ENCODE measurements at regions not wholly inside any gene's neighbourhood (a gene's known extent, or its start where the extent isn't known, plus 50 kb on each side); places are given as distances from the start of the nearest gene placed in this dataset.

GRCh38 chr12:19945559-19946435 is 422.5 kb upstream of the PDE3A start:
- H3K27me3 ChIP-seq (ENCODE audit: insufficient read depth, low read length, poor library complexity, severe bottlenecking), result no peaks in the 10 kb centered on the region
- no peak overlapping the region for H2AFZ ChIP-seq (ENCODE audit: low read length)
- H3K4me2 ChIP-seq (ENCODE audit: low read depth, low read length, poor library complexity, severe bottlenecking), result no peak overlapping the region
- TF ChIP-seq CTCF (conservative IDR thresholded peaks at IDR 0.05; ENCODE audit: low read length) (no peak), EZH2phosphoT487 (IDR thresholded peaks at IDR 0.05; ENCODE audit: borderline replicate concordance) (no peak)
- H3F3A ChIP-seq (ENCODE audit: low read depth), result no peaks in the 10 kb centered on the region
- peaks cover 7% of the 10 kb centered on the region; the same call in 1 of the 2 replicates for H3K9me3 ChIP-seq (ENCODE audit: insufficient read depth, low read depth, low read length)
- H3K4me1 ChIP-seq (ENCODE audit: insufficient read depth, low read length, poor library complexity, severe bottlenecking), result no peaks in the 10 kb centered on the region
- H3K36me3 ChIP-seq (ENCODE audit: insufficient read depth, low read length), result no peaks in the 10 kb centered on the region
- H3K4me3 ChIP-seq (ENCODE audit: low read length, poor library complexity, severe bottlenecking), result no peak overlapping the region
- no peak overlapping the region for H3K9ac ChIP-seq (ENCODE audit: low read depth, low read length, poor library complexity, severe bottlenecking)
- H3K79me2 ChIP-seq (ENCODE audit: insufficient read depth, low read length), result no peaks in the 10 kb centered on the region
- no peaks in the 10 kb centered on the region for H3K9me2 ChIP-seq (replicated peaks; ENCODE audit: low read depth, low read length)
- H4K20me1 ChIP-seq (ENCODE audit: insufficient read depth, low read length, poor library complexity, severe bottlenecking), result no peaks in the 10 kb centered on the region

GRCh38 chr12:19946550-19946949 is 421.8 kb upstream of the PDE3A start:
- no peaks in the 10 kb centered on the region for H3F3A ChIP-seq (ENCODE audit: low read depth)
- H3K4me2 ChIP-seq (ENCODE audit: low read depth, low read length, poor library complexity, severe bottlenecking), result no peak overlapping the region
- no peaks in the 10 kb centered on the region for H3K79me2 ChIP-seq (ENCODE audit: insufficient read depth, low read length)
- H3K36me3 ChIP-seq (ENCODE audit: insufficient read depth, low read length), result no peaks in the 10 kb centered on the region
- no peak overlapping the region for H3K4me3 ChIP-seq (ENCODE audit: low read length, poor library complexity, severe bottlenecking)
- no peaks in the 10 kb centered on the region for H4K20me1 ChIP-seq (ENCODE audit: insufficient read depth, low read length, poor library complexity, severe bottlenecking)
- TF ChIP-seq CTCF (conservative IDR thresholded peaks at IDR 0.05; ENCODE audit: low read length), result no peak
- TF ChIP-seq EZH2phosphoT487 (IDR thresholded peaks at IDR 0.05; ENCODE audit: borderline replicate concordance), result no peak
- no peaks in the 10 kb centered on the region for H3K9me2 ChIP-seq (replicated peaks; ENCODE audit: low read depth, low read length)
- H2AFZ ChIP-seq (ENCODE audit: low read length), result no peak overlapping the region
- no peaks in the 10 kb centered on the region for H3K27me3 ChIP-seq (ENCODE audit: insufficient read depth, low read length, poor library complexity, severe bottlenecking)
- no peak overlapping the region for H3K9ac ChIP-seq (ENCODE audit: low read depth, low read length, poor library complexity, severe bottlenecking)
- H3K4me1 ChIP-seq (ENCODE audit: insufficient read depth, low read length, poor library complexity, severe bottlenecking), result no peaks in the 10 kb centered on the region
- peaks cover 7% of the 10 kb centered on the region; the same call in 1 of the 2 replicates for H3K9me3 ChIP-seq (ENCODE audit: insufficient read depth, low read depth, low read length)

- H3K4me2 ChIP-seq (ENCODE audit: low read depth, low read length, poor library complexity, severe bottlenecking), result no peak overlapping the region
These were observed 421.0 kb upstream of the PDE3A start for GRCh38 chr12:19947344-19947743.

More at GRCh38 chr12:19947344-19947743, 421.0 kb upstream of the PDE3A start:
- Histone ChIP-seq H3K79me2 (ENCODE audit: insufficient read depth, low read length) (no peaks in the 10 kb centered on the region), H3K4me1 (ENCODE audit: insufficient read depth, low read length, poor library complexity, severe bottlenecking) (no peaks in the 10 kb centered on the region), H2AFZ (ENCODE audit: low read length) (no peak overlapping the region), H3K27me3 (ENCODE audit: insufficient read depth, low read length, poor library complexity, severe bottlenecking) (no peaks in the 10 kb centered on the region), H3F3A (ENCODE audit: low read depth) (no peaks in the 10 kb centered on the region), H3K9me3 (ENCODE audit: insufficient read depth, low read depth, low read length) (peaks cover 7% of the 10 kb centered on the region; the same call in 1 of the 2 replicates), H3K9me2 (replicated peaks; ENCODE audit: low read depth, low read length) (no peaks in the 10 kb centered on the region), H3K4me3 (ENCODE audit: low read length, poor library complexity, severe bottlenecking) (no peak overlapping the region), H3K9ac (ENCODE audit: low read depth, low read length, poor library complexity, severe bottlenecking) (no peak overlapping the region), H4K20me1 (ENCODE audit: insufficient read depth, low read length, poor library complexity, severe bottlenecking) (no peaks in the 10 kb centered on the region), H3K36me3 (ENCODE audit: insufficient read depth, low read length) (no peaks in the 10 kb centered on the region)
- TF ChIP-seq CTCF (conservative IDR thresholded peaks at IDR 0.05; ENCODE audit: low read length), result no peak
- TF ChIP-seq EZH2phosphoT487 (IDR thresholded peaks at IDR 0.05; ENCODE audit: borderline replicate concordance), result no peak
